ENCODE measurements at regions not wholly inside any gene's neighbourhood (a gene's known extent, or its start where the extent isn't known, plus 50 kb on each side); places are given as distances from the start of the nearest gene placed in this dataset.

DNA sequence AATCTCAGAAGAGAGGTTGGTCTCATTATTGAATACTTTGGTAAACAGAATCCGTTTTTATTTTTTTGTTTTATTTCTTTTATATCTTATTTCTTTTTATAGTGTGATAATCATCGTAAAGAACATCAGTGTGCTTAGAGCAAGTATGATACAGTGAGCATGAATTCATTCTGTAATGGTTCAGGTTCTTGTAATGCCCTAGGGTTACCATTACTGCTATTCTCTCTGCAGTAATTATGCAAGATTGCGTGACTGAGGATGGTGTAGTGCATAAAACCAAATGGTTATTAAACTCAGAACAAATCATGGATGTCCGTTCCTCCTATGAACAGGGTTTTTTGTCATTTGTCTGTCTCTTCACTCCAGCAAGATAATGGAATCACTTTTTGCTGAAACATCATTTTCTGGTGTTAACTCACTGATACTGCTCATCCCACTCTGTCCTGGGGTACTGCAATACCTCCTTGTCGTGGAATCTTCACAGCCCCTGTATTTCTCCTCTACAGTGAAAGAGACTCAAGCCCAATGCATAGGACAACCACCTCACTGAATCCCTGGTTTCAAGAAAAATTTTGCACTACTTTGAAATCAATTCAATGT, 274.8 kb upstream of the ST6GAL2 start:
- Mint-ChIP-seq H3K27ac (no peak overlapping the region), H3K4me1 (no peaks in the 10 kb centered on the region), H3K27me3 (no peaks in the 10 kb centered on the region), H3K36me3 (no peaks in the 10 kb centered on the region), H3K4me3 (no peak overlapping the region), H3K9me3 (peaks cover 6% of the 10 kb centered on the region)
- ATAC-seq = no peak

DNA sequence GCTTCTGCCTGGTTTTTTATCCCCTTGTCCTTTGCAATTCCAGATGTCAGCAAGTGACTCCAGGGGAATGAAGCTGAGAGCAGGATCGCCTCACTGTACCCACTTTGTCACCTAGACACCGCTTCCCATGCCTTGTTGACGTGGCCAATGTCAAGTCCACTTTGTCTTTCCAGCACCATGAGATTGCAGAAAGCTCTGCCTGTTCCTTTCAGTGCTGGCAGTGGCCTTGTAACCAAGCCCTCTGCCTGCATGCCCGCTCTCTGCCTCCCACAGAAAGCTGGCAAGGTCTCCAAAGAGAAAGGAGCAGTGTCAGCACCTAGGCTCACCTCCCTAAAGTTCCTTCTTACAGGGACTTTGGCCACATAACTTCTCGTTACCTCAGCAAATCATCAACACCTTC, 282.2 kb upstream of the ST6GAL2 start:
- H3K27me3 Mint-ChIP-seq = no peaks in the 10 kb centered on the region
- H3K4me1 Mint-ChIP-seq = no peaks in the 10 kb centered on the region
- H3K4me3 Mint-ChIP-seq = no peak overlapping the region
- ATAC-seq = no peak
- H3K9me3 Mint-ChIP-seq = no peaks in the 10 kb centered on the region
- H3K27ac Mint-ChIP-seq = no peak overlapping the region
- H3K36me3 Mint-ChIP-seq = no peaks in the 10 kb centered on the region

DNA sequence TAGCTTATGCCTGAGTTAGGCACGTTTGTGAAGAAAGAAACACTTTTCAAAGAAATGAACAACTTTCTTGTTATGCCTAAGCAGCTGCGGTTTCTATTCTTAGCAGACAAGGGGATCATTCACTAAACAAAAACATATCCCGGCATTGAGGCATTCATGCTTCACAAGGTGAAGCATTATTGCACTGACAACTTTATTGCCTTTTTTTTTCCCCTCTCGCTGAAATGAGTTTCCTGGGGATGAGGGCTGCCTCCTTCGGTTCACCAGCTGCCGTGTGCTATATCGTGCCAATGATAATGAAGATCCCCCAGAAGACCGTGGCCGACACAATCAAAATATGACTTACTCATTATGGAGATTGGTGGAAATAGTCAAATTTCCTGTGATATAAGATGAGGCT, 288.2 kb upstream of the ST6GAL2 start:
- Mint-ChIP-seq H3K4me3 (no peak overlapping the region), H3K4me1 (no peaks in the 10 kb centered on the region), H3K9me3 (no peaks in the 10 kb centered on the region), H3K27me3 (no peaks in the 10 kb centered on the region), H3K27ac (no peak overlapping the region), H3K36me3 (no peaks in the 10 kb centered on the region)
- ATAC-seq = no peak

DNA sequence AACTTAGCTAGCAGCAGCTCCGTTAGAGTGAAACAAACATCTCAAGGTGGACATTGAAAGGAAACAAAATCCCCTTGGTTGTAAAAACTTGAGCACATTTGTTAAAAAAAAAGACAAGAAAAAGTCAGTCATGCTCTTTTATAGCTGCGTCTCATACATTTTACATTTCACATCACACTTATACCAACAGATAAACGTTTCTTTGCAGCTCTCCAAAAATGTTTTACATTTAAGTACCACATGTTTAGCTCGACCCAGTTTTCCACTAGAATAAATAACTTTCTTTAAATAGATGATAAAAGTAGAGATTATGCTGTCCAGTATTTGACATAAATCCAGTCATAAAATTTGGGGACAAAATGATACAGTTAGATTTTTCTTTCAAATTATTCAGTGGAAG, 297.0 kb upstream of the ST6GAL2 start:
- Mint-ChIP-seq H3K4me3 (no peak overlapping the region), H3K9me3 (peaks cover 3% of the 10 kb centered on the region), H3K36me3 (no peaks in the 10 kb centered on the region), H3K4me1 (no peaks in the 10 kb centered on the region), H3K27ac (no peak overlapping the region), H3K27me3 (no peaks in the 10 kb centered on the region)
- no peak for ATAC-seq

DNA sequence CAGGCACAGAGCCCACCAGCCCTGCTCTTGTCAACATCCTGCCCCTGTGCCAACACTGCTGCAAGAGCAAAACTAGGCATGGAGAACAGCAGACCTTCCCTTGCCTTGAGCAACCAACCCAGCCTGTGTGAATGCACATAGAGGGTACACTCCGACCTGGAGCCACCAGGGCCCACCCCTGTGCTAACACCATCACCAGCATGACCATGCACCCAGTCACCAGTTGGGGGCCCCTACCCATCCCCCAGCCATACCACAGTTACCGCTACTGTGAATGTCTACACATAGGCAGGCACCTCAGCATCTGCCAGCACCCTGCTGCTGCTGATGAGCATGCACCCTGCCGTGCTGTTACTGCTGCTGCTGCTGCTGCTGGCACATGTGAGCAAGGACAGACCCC, 301.9 kb upstream of the ST6GAL2 start:
- H3K4me3 Mint-ChIP-seq = no peak overlapping the region
- peaks cover 3% of the 10 kb centered on the region for H3K9me3 Mint-ChIP-seq
- no peaks in the 10 kb centered on the region for H3K4me1 Mint-ChIP-seq
- peak; percentile 54 for ATAC-seq
- no peaks in the 10 kb centered on the region for H3K36me3 Mint-ChIP-seq
- no peaks in the 10 kb centered on the region for H3K27me3 Mint-ChIP-seq
- no peak overlapping the region for H3K27ac Mint-ChIP-seq

DNA sequence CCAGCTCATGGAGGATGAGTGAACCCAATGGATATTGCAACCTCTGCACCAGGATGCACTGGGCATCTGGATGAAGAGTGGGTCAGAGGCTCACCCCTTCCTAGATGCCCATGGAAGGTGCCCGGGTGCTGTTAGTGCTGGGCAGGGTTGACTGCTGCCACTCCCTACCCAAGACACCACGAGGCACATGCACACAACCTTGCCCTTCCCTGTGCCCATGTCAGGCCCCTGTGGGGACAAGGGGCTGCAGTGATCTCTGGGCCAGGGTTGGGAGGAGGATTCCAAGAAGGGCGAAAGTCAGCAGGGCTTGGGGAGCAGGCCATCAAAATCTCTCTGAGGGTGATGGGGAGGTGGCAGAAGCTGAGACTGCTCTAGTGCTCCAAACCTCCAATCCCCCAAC, 309.7 kb upstream of the ST6GAL2 start:
- H3K4me1 Mint-ChIP-seq = no peaks in the 10 kb centered on the region
- peaks cover 3% of the 10 kb centered on the region for H3K9me3 Mint-ChIP-seq
- peak; percentile 50 for ATAC-seq
- H3K27ac Mint-ChIP-seq = no peak overlapping the region
- H3K27me3 Mint-ChIP-seq = no peaks in the 10 kb centered on the region
- no peaks in the 10 kb centered on the region for H3K36me3 Mint-ChIP-seq
- H3K4me3 Mint-ChIP-seq = no peak overlapping the region

DNA sequence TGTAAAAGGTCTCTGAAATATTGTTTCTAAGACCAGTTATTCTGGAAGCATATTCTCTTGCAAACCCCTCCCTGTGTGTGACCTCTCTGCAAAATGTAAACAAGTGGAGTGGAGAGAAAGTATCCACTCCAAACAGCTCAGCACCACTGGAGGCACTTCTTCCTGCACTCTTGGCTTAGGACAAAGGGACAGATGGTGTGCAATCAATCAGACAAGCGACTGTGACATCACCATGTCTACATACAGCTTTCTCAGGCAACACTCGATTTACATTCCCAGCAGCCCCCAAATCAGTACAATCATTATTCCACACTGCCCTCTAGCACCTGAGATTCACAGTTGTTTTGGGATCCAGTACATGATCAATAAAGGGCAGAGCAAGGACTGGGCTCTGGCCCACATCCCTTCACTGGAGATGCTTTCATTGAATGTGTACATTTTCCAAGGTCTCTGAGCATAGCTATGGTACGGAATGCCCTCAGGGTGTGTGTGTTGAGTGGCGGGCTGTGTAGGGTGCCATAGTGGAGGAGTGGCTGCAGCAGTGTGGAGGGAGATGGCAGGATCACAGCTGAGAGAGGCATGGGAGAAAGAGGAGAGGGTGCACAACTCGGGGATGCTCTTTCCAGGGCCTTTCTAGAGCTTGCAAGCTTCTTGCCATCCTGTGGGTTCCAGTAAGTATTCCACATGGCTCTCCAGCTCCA, 311.8 kb upstream of the ST6GAL2 start:
- Mint-ChIP-seq H3K4me3 (no peak overlapping the region), H3K36me3 (no peaks in the 10 kb centered on the region), H3K27ac (no peak overlapping the region), H3K9me3 (peaks cover 3% of the 10 kb centered on the region), H3K4me1 (no peaks in the 10 kb centered on the region), H3K27me3 (no peaks in the 10 kb centered on the region)
- no peak for ATAC-seq

DNA sequence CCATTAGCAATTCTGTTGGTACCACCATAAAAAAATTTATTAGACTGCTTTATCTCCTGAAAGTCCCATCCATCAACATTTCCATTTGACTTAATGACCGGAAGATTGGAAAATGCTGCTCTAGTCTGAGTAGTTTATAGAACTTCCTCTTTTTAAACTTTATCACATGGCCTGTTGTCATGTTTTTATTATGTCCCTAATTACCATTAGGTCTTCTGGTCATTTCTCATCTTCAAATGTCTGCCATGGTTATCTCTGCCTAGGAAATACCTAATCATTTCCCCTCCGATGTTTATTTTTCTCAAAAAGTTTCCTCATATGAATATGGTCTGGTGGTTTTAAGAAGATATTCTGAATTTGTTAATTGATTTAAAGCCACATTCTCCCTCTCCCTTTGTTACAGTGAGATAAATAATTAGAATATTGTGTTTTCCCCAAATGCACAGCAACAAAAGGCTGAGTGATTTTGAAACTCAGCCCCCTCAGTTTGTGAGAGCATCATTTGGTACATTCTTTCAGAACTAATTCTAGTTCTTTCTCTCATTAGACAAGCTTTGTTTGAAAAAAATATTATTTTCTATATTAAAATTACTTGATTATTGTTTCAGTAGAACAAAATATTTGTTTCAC, 317.1 kb upstream of the ST6GAL2 start:
- Mint-ChIP-seq H3K9me3 (peaks cover 3% of the 10 kb centered on the region), H3K36me3 (no peaks in the 10 kb centered on the region), H3K27ac (no peak overlapping the region), H3K4me3 (no peak overlapping the region), H3K27me3 (no peaks in the 10 kb centered on the region), H3K4me1 (no peaks in the 10 kb centered on the region)
- ATAC-seq = no peak

DNA sequence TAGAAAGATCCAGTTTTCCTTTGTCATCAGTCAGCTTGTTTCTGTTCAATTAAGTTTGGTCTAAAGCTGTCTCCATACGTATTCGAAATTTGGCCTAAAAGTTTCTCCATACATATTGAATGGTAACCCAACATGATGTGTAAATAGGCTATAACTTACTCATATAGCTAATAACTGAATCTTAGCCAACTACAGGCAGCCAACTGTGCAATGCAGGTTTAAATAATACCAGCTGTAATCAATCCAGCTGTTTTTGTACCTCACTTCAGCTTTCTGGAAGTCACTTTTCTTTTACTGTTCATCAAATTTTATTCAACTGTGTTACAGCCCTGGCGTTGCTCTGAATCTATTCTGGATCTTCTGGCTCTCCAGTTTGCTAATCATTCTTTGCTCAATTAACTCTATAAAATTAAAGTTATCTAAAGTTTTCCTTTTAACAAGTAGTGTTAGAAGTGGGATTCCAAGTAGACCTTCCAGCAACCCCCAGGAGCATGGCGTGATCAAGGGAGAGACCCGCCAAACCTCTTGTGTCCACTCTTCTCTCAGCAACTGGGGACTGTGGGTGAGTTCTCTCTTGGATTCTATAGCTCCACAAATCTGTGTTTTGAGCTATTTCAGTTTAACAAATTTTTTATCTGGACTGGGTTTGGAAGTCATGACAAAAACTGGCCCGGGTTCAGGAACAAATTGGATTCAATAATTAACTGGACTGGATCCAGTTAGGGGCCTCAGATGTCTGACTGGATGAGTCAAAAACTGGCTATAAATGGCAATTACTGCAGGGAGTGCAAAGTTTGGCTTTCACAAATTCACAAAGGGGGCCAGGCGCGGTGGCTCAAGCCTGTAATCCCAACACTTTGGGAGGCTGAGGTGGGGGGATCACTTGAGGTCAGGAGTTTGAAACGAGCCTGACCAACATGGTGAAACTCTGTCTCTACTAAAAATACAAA, 329.7 kb upstream of the ST6GAL2 start:
- H3K27me3 Mint-ChIP-seq = no peaks in the 10 kb centered on the region
- H3K36me3 Mint-ChIP-seq = no peaks in the 10 kb centered on the region
- no peak for ATAC-seq
- no peak overlapping the region for H3K4me3 Mint-ChIP-seq
- no peaks in the 10 kb centered on the region for H3K4me1 Mint-ChIP-seq
- no peak overlapping the region for H3K27ac Mint-ChIP-seq
- H3K9me3 Mint-ChIP-seq = no peaks in the 10 kb centered on the region

DNA sequence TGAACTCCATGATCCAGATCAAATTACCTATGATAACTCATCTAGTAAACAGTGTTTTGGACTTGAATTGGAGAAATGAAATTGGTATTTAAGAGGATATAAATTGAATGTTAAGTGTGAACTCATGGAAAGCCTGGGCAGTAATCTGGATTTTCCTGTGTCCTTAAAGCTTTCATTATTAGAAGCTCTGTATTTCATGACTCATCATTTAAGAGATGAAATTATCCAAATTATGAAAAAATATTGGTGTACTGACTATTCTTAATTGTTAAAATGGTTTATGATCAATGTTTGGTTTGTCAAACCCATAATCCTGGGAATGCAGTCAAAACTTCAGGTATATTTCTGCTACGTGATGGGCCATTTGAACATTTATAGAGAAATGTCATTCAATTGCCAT, 332.2 kb upstream of the ST6GAL2 start:
- H3K4me3 Mint-ChIP-seq = no peak overlapping the region
- H3K4me1 Mint-ChIP-seq = no peaks in the 10 kb centered on the region
- peaks cover 4% of the 10 kb centered on the region for H3K9me3 Mint-ChIP-seq
- no peaks in the 10 kb centered on the region for H3K27me3 Mint-ChIP-seq
- ATAC-seq = no peak
- H3K27ac Mint-ChIP-seq = no peak overlapping the region
- no peaks in the 10 kb centered on the region for H3K36me3 Mint-ChIP-seq

DNA sequence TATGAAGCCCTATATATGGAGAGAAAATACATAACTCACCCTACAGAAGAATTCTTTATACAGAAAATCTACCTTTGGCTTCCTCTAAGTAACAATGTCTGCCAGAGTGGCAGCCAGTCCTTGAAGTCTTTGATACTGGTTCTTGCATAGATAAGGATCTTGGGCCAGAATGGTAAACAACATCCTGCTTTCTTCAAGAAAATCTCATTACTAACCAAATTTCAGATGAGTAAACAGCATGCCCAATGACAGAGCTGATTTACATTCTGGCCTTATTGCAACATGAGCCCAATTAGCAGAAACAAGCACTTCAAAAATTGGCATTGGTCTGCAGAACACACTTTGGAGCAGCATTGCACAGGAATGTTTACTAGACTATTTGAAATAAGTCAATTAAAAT, 336.5 kb upstream of the ST6GAL2 start:
- no peaks in the 10 kb centered on the region for H3K36me3 Mint-ChIP-seq
- H3K4me1 Mint-ChIP-seq = no peaks in the 10 kb centered on the region
- no peak for ATAC-seq
- peaks cover 4% of the 10 kb centered on the region for H3K9me3 Mint-ChIP-seq
- no peaks in the 10 kb centered on the region for H3K27me3 Mint-ChIP-seq
- no peak overlapping the region for H3K27ac Mint-ChIP-seq
- H3K4me3 Mint-ChIP-seq = no peak overlapping the region

DNA sequence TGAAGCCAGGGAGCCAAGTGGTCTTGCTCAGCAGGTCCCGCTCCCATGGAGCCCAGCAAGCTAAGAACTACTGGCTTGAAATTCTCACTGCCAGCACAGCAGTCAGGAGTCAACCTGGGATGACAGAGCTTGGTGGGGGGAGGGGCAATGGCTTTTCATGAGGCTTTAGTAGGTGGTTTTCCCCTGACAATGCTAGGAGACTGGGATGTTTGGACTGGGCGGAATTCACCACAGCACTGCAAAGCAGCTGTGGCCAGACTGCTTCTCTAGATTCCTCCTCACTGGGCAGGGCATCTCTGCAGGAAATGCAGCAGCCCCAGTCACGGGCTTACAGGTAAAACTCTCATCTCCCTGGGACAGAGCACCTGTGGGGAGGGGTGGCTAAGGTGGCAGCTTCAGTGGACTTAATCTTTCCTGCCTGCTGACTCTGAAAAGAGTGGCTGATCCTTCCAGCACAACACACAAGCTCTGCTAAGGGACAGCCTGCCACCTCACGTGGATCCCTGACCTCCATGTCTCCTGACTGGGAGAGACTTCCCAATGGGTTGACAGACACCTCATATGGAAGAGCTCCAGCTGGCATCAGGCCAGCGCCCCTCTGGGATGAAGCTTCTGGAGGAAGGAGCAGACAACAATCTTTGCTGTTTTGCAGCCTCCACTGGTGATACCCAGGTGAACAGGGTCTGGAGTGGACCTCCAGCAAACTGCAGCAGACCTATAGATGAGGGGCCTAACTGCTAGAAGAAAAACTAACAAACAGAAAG, 349.7 kb upstream of the ST6GAL2 start:
- Mint-ChIP-seq H3K27ac (no peak overlapping the region), H3K4me1 (no peaks in the 10 kb centered on the region), H3K4me3 (no peak overlapping the region), H3K36me3 (no peaks in the 10 kb centered on the region), H3K9me3 (peaks cover 6% of the 10 kb centered on the region), H3K27me3 (no peaks in the 10 kb centered on the region)
- no peak for ATAC-seq

DNA sequence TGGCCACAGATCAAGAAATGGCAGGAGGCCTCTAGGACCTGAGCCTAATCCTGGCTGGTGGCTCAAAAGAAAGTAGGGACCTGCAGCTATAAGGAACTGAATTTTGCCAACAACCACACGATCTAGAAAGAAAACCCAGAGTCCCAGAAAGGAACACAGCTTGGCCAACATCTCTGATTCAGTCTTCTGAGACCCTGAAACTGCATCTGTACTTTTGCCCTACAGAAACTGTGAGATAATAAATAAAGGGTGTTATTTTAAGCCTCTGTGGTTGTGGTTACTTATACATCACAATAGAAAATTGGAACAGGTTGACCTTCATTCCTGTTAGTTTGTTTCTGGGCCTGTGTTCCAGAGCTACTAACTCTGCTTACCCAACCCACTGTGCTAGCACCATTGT, 356.8 kb upstream of the ST6GAL2 start:
- no peak overlapping the region for H3K4me3 Mint-ChIP-seq
- peaks cover 11% of the 10 kb centered on the region for H3K9me3 Mint-ChIP-seq
- no peaks in the 10 kb centered on the region for H3K36me3 Mint-ChIP-seq
- no peak overlapping the region for H3K27ac Mint-ChIP-seq
- no peaks in the 10 kb centered on the region for H3K4me1 Mint-ChIP-seq
- H3K27me3 Mint-ChIP-seq = no peaks in the 10 kb centered on the region
- ATAC-seq = no peak

DNA sequence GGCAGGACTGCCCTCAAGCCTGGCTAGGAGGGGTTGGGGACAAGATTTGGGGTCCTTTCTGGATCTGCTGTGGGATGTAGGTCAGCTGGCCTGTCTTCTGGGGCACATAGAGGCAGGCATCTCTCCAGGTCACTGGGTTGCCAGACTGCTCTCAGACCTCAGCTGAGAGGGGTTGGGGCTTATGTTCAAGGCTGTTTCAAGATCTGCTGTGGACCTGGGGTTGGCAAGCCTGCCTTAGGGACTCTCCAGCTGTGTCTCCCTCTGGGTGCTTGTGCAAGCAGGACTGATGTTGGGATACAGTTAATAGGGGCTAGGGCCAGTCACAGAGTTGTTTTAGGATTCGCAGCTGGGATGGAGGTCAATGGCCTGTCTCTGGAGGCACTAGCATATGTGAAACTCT, 363.0 kb upstream of the ST6GAL2 start:
- Mint-ChIP-seq H3K4me3 (no peak overlapping the region), H3K27ac (no peak overlapping the region), H3K27me3 (no peaks in the 10 kb centered on the region), H3K9me3 (peaks cover 8% of the 10 kb centered on the region), H3K36me3 (no peaks in the 10 kb centered on the region), H3K4me1 (no peaks in the 10 kb centered on the region)
- ATAC-seq = peak; percentile 57

DNA sequence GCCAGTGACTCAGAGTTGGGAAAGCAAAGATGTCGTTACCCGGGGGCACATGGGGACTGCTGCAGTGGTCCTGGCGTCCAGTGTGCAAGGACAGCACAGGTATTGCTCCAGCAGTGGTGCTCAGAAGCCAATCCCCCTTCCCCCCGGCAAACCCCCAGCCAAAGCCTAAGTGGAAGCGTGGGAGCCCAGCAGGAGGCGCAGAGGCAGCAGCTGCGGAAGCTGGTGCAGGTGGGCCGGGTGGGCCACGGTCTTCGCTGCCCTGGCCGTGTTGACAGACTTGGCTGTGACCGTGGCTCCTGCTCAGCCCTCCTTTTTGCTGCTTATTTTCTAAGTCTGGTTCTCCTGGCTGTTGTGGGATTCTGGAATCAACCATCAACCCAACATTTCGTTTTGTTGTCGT, 369.8 kb upstream of the ST6GAL2 start:
- Mint-ChIP-seq H3K27me3 (no peaks in the 10 kb centered on the region), H3K27ac (no peak overlapping the region), H3K9me3 (peaks cover 10% of the 10 kb centered on the region), H3K36me3 (no peaks in the 10 kb centered on the region), H3K4me1 (no peaks in the 10 kb centered on the region), H3K4me3 (no peak overlapping the region)
- ATAC-seq = no peak

Measured in stimulated activated memory B cell treated with anti-CD40 and anti-IgM and Interleukin-4, amounts not matched to agents 10 μg/mL and 1 μg/mL and 100 μg/mL, for 72 hours (primary cell).